HG03571 (cell line): ENCODE measurements at regions not wholly inside any gene's neighbourhood (a gene's known extent, or its start where the extent isn't known, plus 50 kb on each side); places are given as distances from the start of the nearest gene placed in this dataset.
"Not testable (repeated sequence)": the region's sequence is repeated elsewhere in the genome, so short reads cannot be mapped to it uniquely, and the experiment has no call there.

ENCODE experiments used
- ATAC-seq: cut with Tn5 transposase; IDR thresholded peaks from one replicate; pipeline ENCODE4 v1.9.1; 2021; ENCODE audit not compliant: unreplicated experiment

- ATAC-seq, result no peak
Measured at GRCh38 chr2:34519659-34520058, 920.6 kb upstream of the FAM98A start.

DNA sequence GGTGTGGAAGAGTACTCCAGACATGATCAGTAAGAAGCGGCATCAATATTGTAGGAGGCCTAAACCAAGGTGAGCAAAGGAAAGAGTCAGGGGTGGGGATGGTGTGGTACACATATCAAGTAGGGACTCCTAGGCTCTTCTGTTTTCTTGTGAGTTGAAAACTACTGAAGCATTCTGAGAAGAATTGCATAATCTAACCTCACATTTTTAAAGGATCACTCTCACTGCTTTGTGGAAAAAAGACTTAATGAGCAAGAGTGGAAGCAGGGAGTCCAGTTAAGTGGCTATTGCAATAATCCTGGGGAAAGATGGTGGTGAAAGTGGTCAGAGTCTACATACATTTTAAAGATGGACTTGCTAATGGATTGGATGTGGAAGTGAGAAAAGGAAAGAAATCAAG, 899.5 kb upstream of the FAM98A start:
- ATAC-seq, result no peak

DNA sequence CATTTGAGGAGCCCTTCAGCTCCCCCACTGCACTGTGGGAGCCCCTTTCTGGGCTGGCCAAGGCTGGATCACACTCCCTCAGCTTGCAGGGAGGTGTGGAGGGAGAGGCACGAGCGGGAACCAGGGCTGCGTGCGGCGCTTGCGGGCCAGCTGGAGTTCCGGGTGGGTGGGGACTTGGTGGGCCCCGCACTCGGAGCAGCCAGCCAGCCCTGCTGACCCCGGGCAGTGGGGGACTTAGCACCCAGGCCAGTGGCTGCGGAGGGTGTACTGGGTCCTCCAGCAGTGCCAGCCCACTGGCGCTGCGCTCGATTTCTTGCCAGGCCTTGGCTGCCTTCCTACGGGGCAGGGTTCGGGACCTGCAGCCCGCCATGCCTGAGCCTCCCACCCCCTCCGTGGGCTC, 895.1 kb upstream of the FAM98A start:
- not testable (repeated sequence) for ATAC-seq

DNA sequence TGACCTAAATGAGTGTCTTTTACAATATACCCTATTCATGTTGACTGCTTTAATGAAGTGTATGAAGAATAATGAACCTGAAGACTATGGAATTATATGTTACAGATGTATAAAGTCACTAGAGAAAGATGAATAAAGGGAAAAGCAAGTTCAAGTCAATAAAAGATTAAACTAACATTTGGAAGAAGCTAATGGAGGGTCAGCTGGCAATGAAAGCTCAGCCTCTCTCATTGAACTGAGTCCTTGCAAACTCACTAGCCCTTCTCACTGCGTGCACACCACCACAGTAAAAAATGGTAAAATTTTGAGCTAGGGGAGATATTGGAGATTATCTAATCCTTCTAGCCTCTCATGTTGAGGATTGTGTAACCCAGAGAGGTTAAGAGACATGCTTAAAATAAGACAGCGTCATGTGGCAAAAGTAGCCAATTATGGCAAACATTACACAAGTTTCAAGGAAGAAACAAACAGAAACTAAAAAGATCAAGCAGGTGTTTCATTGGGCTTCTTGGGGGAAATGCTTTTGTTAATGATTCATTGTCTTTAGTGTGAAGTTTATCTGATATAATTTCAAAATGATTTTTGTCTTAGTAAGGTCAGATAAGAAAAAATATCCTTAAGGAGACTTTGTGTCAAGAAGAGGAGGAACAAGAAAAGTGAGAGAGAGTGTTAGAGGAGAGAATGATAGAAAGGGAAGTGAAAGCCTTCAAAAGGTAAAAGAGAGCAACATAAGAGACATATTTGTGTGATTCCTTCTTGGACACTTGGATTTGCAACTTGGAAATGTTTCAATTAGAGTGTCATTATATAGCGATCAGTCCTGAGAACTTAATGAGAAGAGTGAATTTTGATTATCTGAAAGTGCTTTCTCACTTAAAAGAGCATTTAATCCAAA, 893.7 kb upstream of the FAM98A start:
- ATAC-seq, result no peak

GRCh38 chr2:34486965-34487364, 887.9 kb upstream of the FAM98A start:
- no peak for ATAC-seq

DNA sequence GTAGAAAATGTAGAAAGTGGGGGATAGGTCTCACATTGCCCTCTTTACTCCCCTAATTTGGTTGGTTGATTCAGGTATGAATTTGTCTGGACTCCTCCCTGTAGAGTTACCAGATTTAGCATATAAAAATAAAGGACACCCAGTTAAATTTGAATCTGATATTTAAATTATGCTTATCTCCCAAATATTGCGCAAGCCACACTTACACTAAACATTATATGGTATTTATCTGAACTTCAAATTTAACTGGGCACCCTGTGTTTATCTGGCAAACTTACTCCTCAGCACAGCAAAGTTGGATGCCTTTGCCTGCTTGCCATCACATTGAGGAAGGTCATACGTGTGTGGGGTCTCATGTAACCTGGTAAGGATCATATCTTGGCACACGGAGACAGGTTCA, 882.4 kb upstream of the FAM98A start:
- no peak for ATAC-seq

DNA sequence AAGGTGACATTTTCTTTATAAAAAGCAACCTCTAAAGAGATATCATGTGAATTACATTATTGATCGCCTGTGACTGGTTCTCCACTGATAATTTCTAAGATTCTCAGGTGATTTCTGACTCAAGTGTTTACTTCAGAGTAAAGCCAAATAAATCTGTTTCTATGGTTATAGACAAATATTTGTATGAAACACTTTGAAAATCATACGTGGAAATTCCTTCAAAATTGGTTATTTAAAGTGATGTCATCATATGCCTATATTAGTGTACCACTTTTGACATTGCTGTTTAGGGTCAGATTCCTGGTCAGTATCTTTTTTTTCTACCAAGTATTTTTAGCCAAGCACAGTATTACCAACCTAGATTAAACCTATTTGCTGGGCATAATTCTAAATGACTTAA, 881.3 kb upstream of the FAM98A start:
- no peak for ATAC-seq

GRCh38 chr2:34475156-34475555, 876.1 kb upstream of the FAM98A start:
- no peak for ATAC-seq

DNA sequence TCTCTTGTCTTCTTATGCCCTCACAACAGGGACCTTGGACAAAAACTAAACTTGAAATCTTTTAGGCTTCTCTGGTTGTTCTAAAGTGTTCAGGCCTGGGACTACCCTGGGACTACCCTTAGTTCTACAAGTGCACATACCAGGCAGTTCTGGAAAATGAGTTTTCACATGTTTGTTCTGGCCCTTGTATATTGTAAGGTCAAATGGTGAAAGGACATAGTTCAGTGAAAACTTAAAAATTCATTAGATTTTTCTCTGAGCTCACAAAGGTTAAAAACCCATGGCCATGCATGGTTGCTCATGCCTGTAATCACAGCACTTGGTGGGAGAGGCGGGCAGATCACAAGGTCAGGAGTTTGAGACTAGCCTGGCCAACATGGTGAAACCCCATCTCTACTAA, 875.5 kb upstream of the FAM98A start:
- ATAC-seq, result no peak

DNA sequence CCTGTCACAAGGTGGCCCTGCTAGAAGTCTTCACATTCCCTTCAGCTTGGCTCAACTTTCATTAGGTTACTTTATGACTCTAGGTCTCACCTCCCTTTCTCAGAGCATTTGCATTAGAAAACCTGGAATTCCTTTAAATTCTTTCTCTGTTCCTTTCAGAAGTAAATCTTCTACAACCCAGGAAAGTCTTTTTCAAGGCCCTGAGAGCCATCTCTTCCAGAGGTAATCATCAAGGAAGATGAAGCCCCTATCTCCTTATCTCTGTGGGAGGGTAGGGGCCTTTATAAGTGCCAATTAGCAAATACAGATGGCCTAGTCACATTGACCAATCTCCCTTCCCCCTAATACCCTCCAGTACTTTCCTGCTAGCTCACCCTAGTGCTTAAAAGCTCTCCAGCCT, 848.0 kb upstream of the FAM98A start:
- ATAC-seq, result no peak

- ATAC-seq, result no peak
Measured at GRCh38 chr2:34423301-34423700, 824.2 kb upstream of the FAM98A start.

GRCh38 chr2:34419856-34420255, 820.8 kb upstream of the FAM98A start:
- ATAC-seq, result no peak

- ATAC-seq, result no peak
Measured at GRCh38 chr2:34416856-34417255, 817.8 kb upstream of the FAM98A start.

DNA sequence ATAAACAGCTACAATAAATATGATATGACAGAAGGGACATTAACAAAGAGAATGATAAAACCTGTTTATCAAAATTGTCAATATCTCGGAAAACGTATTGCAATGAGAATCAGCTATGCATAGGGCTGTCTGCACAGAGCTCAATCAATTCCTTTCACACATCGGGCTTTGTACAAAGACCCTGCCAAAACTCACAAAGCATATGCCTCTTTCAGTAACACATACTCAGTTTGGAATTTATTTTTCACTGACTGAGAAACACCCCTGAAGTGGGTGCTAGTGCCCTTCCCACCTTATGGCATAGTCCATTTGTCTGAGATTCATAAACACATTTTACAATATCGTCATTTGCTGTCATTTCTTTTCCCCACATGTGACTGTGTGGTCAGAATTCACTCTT, 815.8 kb upstream of the FAM98A start:
- ATAC-seq, result no peak

GRCh38 chr2:34408100-34408499, 809.0 kb upstream of the FAM98A start:
- ATAC-seq, result no peak

DNA sequence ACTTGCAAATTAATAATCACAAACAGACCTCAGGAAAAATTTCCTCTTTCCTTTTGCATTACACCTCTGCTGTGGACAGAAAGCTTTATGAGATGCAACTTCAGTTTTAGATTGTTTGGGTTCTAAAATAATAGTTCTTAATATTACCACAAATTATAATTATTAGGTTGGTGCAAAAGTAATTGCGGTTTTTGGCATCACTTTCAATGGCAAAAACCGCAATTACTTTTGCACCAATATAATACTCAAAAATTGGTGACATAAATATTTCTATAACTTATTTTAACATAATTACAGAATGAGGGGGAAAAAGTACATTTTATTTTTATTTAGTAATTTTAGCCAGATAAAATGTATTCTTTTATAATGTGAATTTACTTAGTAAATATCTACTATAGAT, 804.4 kb upstream of the FAM98A start:
- ATAC-seq, result no peak

DNA sequence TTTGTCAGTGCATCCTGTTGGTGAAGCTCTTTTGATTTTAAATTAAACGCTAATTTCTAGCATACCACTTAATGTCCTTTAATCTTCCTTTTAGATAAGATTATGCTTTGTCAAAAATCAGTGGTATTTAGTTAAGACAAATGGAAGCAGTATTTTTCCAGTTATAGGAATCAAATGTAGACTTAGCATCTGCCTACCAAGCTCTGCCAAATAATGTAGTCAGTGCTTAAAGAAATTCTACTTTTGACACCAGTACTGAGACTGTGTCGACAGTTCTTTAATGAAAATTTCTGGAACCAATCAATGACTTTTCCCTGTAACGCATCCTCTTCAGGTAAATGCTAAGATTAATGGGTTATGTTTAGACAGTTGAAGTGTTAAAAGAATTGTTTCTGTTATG, 803.3 kb upstream of the FAM98A start:
- no peak for ATAC-seq

GRCh38 chr2:34401186-34401585, 802.1 kb upstream of the FAM98A start:
- no peak for ATAC-seq

DNA sequence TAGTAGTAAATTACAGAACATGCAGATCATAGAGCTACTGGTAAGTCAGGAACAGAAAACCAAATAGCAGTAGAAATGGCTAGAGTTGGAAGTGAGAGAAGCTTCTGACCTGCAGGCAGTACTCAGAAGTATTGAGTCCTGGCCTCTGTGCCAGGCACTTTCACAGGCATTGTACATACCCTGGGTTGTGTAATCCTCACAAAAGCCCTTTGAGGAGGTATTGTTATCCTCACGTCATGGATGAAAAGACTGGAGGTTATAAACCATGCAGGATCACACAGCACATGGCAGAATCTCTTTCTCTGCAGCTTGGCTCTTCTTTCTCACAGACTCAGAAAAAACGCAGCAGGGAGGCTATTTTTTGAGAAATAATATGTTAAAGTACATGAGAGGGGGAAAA, 789.3 kb upstream of the FAM98A start:
- ATAC-seq, result no peak

GRCh38 chr2:34387536-34387935, 788.4 kb upstream of the FAM98A start:
- ATAC-seq, result no peak

GRCh38 chr2:34379586-34379985, 780.5 kb upstream of the FAM98A start:
- ATAC-seq, result no peak

DNA sequence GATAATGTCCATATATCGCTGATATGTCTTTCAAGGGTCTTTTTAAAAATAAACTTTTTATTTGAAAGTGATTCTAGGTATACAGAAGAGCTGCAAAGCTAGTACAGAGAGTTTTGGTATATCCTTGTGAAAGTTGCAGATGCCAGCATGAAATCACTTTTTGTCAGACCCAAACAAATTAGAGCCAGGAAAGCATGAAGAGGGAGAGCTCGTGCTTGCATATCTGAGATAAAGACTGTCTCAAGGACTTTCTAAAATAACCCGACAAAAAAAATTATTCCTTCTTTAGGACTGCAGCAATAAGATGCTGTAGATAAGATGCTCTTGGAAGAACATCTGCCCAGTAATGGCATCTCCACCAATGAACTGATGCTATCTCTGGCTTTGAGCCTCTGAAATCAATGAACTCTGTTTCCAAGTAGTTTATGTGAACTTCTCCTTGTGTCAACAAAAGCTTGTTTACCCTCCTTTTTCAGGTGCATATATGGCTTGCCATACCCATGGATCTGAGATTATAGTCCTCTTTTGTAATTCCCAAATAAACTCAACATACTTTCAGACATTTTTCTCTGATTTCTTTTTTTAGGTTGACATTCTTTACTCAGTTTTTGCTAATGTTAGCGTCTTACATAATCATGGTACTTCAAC, 774.6 kb upstream of the FAM98A start:
- no peak for ATAC-seq

GRCh38 chr2:34372967-34373366, 773.9 kb upstream of the FAM98A start:
- ATAC-seq, result no peak
